ENCODE measurements at regions not wholly inside any gene's neighbourhood (a gene's known extent, or its start where the extent isn't known, plus 50 kb on each side); places are given as distances from the start of the nearest gene placed in this dataset.

- 0% methylated on average over 2 of the region's 2 CpGs for WGBS (ENCODE audit: insufficient coverage, low coverage, missing lambda C conversion rate)
- FAIRE-seq, result no peak
Measured at GRCh38 chr2:140154706-140155105, 1374.5 kb upstream of the NXPH2 start.

More at GRCh38 chr2:140154706-140155105, 1374.5 kb upstream of the NXPH2 start:
- Histone ChIP-seq H3K4me2 (ENCODE audit: insufficient read depth, low read length) (no peak overlapping the region), H2AFZ (ENCODE audit: low read depth, low read length) (no peak overlapping the region), H3K27ac (ENCODE audit: extremely low read depth, low read depth, low read length) (no peak overlapping the region), H3K9me1 (ENCODE audit: control insufficient read depth, insufficient read depth, low read length) (no peaks in the 10 kb centered on the region), H3K27me3 (ENCODE audit: control insufficient read depth in 2 of 2, insufficient read depth in 2 of 2, low read length in 2 of 2) (no peaks in the 10 kb centered on the region), H4K20me1 (replicated peaks; ENCODE audit: control insufficient read depth, insufficient read depth, low read length) (no peaks in the 10 kb centered on the region), H3K9me3 (replicated peaks; ENCODE audit: control insufficient read depth, insufficient read depth, low read depth, low read length) (no peaks in the 10 kb centered on the region), H3K9ac (ENCODE audit: insufficient read depth in 1 of 2, low read depth in 2 of 2, low read length in 2 of 2) (no peak overlapping the region), H3K4me3 (no peak overlapping the region), H3K36me3 (ENCODE audit: control insufficient read depth, insufficient read depth, low read length) (no peaks in the 10 kb centered on the region), H3K79me2 (ENCODE audit: control insufficient read depth, insufficient read depth, low read length) (no peaks in the 10 kb centered on the region), H3K4me1 (replicated peaks in 1 of 2; ENCODE audit: control insufficient read depth in 2 of 2, insufficient read depth in 2 of 2, low read length in 2 of 2) (no peaks in the 10 kb centered on the region)
- BruUV-seq (replicated peaks), result no TSS peak
- ATAC-seq, result no peak
- in situ Hi-C loops (cut with MboI) (no loop called here), intact Hi-C loops (cut with micrococcal nuclease) (no loop called here)
- ChIA-PET POLR2A (no interaction called here), CTCF (ENCODE audit: low intra/inter-chr PET ratio) (no interaction called here)
- no peak for TF ChIP-seq MLX (CRISPR knock-in tag; conservative IDR thresholded peaks at IDR 0.05)
- TF ChIP-seq RUNX1 (IDR thresholded peaks at IDR 0.05; ENCODE audit: low read depth), result no peak
- TF ChIP-seq E4F1 (CRISPR knock-in tag; IDR thresholded peaks at IDR 0.05; ENCODE audit: borderline replicate concordance), result no peak
- no peak for DNase-seq (ENCODE audit: extremely low read depth in 1 of 4, low spot score in 3 of 4)
